Gastrocnemius medialis (tissue), 4 donors: ENCODE measurements at regions not wholly inside any gene's neighbourhood (a gene's known extent, or its start where the extent isn't known, plus 50 kb on each side); places are given as distances from the start of the nearest gene placed in this dataset.

ENCODE experiments used
- CTCF ChIP-seq, 5 experiments: fragments of 450-650 bp in 3 of 5; fragments of 200-600 bp in 2 of 5; sonication (generic) in 2 of 5; IDR thresholded peaks in 4 of 5; conservative IDR thresholded peaks in 1 of 5; 1 replicate in 4 of 5; 2 replicates in 1 of 5; pipeline ENCODE4 v1.5.1; 2016 to 2019; ENCODE audit warnings: antibody characterized with exemption in 5 of 5, mild to moderate bottlenecking in 3 of 5, moderate library complexity in 3 of 5
- POLR2A ChIP-seq, 2 donors: fragments of 450-650 bp; IDR thresholded peaks; one replicate each; pipeline ENCODE4 v1.6.1; 2017; ENCODE audit warnings: antibody characterized with exemption in 2 of 2, mild to moderate bottlenecking in 2 of 2, moderate library complexity in 2 of 2

- TF ChIP-seq CTCF (IDR thresholded peaks at IDR 0.05 in 4 of 5, conservative IDR thresholded peaks at IDR 0.05 in 1 of 5) (no peak), POLR2A (IDR thresholded peaks at IDR 0.05) (no peak)
Observed at GRCh38 chr14:84403585-84403984, 1126.4 kb upstream of the FLRT2 start.
